ENCODE measurements at regions not wholly inside any gene's neighbourhood (a gene's known extent, or its start where the extent isn't known, plus 50 kb on each side); places are given as distances from the start of the nearest gene placed in this dataset.
"Not testable (repeated sequence)": the region's sequence is repeated elsewhere in the genome, so short reads cannot be mapped to it uniquely, and the experiment has no call there.

DNA sequence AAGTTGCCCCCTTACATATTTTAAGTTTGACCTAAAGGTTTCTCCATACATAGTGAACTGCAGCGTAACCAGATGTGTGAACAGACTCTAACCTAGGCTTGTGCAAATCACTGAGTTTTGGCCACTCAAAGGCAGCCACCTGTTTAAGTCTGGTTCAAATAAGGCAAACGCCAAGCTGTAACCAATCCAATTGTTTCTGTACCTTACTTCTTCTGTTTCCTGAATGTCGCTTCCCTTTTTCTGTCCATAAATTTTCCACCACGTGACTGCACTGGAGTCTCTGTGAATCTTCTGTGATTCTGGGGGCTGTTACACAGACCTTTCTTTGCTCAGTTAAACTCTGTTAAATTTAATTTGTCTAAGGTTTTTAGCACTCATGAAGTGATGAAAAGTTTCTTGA, 618.8 kb downstream of the GLUD2 start:
- no peak for DNase-seq (ENCODE audit: low read depth)

DNA sequence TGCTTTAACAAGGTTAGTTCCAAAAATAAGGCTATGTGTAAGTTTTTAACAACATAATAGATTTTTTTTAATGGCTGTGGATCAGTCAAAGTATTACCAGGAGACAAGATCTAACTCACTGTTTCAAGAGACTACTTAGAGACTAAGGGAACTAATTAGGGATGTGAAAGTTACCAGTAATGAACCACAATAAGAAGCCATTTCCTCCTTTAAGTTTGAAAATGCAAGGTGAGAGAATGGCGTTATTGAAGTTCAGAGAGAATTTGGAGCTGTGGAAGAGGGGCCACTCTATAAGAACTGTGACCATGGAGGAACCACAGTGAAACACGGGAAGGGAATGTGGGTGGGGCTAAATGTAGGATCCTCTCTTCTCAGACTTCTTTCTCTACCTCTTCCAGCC, 624.2 kb downstream of the GLUD2 start:
- DNase-seq (ENCODE audit: low read depth): no peak

DNA sequence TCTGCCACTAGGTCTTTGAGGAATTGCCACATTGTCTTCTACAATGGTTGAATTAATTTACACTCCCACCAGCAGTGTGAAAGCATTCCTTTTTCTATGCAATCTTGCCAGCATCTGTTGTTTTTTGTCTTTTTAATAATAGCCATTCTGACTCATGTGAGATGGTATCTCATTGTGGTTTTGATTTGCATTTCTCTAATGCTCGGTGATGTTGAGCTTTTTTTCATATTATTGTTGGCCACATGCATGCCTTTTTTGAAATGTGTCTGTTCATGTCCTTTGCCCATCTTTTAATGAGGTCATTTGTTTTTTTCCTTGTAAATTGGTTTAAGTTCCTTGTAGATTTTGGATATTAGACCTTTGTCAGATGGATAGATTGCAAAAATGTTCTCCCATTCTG, 661.8 kb downstream of the GLUD2 start:
- DNase-seq (ENCODE audit: low read depth): not testable (repeated sequence)

DNA sequence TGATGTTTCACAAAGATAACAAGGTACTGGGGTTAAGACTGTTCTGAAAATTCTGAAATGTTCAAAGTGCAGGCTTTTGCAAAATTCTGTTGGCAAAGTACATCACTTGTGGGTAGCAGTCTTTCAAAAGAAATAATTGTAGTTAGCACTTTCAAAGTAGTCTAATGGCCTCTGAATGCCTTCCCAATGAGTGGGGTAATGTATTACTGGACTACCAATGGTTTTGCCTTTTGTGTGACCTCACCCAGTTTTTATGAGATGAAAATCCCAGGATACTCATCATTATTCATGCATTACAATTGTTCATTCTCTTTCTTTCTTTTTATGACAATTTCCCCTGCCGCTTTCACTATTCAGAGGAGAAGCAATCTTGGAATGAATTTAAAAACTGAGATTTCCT, 686.1 kb downstream of the GLUD2 start:
- DNase-seq (ENCODE audit: low read depth): no peak

DNA sequence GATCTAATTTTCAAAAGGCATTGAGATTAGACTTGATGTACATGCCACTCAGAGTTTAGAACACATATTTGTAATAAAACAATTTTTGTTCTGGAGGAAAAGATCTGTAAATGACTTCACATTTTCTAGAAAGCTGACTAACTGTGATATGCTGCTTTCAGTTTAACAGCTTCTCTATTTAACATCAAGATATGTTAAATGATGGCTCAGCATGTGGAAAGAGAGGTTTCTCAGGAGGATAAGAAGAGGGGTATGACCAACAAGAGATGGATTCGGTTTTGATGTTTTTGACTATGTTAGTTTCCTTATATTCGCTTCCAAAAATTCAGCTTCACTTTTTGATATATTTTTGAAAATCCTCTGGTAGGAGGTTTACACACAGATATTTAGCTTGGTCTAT, 698.7 kb downstream of the GLUD2 start:
- DNase-seq (ENCODE audit: low read depth): no peak

DNA sequence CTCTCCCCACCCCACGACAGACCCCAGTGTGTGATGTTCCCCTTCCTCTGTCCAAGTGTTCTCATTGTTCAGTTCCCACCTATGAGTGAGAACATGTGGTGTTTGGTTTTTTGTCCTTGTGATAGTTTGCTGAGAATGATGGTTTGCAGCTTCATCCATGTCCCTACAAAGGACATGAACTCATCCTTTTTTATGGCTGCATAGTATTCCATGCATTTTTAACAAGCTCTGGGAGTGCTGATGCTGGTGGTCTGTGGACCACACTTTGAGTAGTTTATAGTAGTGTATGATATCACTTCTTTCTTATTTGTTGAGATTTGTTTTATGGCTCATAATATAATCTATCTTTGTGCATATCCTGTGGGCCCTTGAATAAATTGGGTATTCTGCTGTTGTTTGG, 706.2 kb downstream of the GLUD2 start:
- DNase-seq (ENCODE audit: low read depth): not testable (repeated sequence)

DNA sequence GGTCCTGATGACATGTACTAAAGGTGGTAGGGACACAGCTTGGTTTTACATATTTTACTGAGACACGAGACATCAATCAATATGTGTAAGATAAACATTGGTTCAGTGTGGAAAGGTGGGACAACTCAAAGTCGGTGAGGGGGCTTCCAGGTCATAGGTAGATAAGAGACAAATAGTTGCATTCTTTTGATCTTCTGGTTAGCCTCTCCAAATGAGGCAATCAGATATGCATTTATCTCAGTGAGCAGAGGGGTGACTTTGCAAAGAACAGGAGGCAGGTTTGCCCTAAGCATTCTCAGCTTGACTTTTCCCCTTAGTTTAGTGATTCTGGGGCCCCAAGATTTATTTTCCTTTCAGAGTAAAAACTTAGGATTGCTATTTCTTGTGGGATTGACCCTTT, 706.9 kb downstream of the GLUD2 start:
- DNase-seq (ENCODE audit: low read depth): no peak

DNA sequence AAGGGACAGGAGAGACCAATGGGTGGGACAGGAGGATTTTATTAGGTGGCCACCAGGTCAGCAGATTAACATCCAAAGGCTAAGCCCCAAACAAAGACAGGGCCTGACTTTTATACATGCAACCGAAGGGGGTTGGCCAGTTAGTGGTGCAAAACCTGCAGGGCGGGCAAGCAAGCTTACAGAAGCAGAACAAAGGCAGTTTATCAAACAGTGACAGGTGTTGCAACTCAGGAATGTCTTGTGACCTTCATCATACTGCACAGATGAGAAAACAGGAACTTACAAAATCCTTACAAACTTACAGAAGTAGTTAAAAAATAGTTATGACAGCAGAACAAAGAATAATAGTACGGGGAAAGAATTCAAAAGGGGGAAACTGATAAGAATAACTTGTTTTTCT, 708.1 kb downstream of the GLUD2 start:
- no peak for DNase-seq (ENCODE audit: low read depth)

DNA sequence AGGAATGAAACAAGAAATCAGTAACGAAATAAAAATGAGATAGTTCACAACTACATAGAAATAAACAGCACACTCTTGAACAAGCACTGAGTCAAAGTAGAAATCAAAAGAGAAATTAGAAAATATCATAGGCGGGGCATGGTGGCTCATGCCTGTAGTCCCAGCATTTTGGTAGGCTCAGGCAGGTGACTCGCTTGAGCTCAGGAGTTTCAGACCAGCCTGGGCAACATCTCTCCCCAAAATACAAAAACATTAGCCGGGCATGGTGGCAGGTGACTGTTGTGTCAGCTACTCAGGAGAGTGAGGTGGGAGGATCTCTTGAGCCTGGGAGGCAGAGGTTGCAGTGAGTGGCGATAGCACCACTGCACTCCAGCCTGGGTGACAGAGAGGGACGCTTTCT, 714.4 kb downstream of the GLUD2 start:
- no peak for DNase-seq (ENCODE audit: low read depth)

DNA sequence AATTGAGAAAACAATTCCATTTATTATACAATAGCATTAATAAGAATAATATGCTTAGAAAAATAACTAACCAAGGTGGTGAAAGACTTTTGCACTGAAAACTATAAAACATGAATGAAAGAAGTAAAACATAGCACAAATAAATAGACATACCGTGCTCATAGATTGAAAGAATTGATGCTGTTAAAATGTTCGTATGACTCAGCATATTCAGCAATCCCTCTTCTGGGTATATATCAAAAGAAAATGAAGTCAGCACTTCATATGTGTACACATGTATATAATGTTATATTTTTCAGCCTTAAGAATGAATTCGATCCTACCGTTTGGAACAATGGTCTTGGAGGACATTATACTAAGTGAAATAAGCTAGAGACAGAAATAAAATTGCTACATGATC, 716.3 kb downstream of the GLUD2 start:
- no peak for DNase-seq (ENCODE audit: low read depth)

DNA sequence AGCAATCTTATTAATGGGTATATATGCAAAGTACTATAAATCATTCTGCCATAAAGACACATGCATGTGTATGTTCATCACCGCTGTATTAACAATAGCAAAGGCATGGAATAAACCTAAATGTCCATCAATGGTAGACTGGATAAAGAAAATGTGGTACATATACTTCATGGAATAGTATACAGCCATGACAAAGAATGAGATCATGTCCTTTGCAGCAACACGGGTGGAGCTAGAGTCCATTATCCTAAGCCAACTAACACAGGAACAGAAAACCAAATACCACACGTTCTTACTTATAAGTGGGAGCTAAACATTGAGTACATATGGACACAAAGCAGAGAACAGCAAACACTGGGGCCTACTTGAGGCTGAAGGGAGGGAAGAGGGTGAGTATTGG, 720.8 kb downstream of the GLUD2 start:
- DNase-seq (ENCODE audit: low read depth): not testable (repeated sequence)

DNA sequence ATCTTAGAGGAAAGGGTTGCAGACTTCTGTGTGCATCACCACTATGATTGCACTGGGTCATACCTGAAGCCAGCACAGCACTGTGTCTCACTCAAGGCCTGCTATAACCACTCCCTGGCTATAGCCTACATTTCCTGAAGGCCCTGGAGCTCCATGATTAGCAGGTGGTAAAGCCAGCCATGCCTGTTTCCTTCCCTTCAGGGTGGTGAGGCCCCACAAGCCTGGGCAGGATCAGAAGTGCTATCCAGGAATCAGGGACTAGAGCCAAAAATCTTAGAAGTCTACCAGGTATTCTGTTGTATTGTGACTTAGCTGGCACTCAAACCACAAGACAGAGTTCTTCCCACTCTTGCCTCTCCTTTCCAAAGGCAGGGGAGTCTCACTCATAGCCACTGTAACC, 734.6 kb downstream of the GLUD2 start:
- no peak for DNase-seq (ENCODE audit: low read depth)

DNA sequence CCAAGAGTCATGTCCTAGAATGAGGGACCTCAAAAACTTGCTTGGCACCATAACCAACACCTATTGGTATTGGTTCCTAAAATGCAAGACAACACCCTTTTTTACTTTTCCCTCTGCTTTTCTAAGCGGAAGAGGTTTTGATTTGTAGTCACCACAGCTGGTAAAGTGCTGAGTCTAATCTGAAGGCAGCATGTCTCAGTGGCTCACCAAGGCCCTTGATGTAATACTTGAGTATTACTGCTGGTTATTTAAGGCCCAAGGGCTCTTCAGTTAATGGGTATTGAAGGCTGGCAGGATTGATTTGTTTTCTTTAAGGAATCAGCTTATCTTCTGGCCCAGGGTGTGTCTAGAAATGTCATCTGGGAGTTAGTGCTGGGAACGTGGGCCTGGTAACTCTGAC, 735.1 kb downstream of the GLUD2 start:
- DNase-seq (ENCODE audit: low read depth): no peak

DNA sequence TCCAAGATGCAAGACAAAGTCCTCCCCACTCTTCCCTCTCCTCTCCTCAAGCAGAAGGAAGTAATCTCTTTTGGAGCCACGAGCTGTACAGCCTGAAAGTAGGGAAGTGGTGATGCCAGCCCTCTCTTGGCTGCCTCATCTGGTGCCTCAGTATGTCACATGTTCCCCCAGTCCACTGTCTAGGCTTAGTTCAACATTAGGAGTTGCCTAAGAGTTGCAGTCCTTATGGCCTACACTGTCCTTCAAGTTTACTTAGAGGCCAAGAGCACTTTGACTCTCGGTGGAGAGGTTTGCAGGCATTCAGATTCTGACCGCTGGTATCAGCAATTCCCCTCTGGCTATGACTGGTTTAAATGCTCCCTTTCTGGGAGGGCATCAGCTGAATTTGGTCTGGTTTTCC, 735.6 kb downstream of the GLUD2 start:
- no peak for DNase-seq (ENCODE audit: low read depth)

DNA sequence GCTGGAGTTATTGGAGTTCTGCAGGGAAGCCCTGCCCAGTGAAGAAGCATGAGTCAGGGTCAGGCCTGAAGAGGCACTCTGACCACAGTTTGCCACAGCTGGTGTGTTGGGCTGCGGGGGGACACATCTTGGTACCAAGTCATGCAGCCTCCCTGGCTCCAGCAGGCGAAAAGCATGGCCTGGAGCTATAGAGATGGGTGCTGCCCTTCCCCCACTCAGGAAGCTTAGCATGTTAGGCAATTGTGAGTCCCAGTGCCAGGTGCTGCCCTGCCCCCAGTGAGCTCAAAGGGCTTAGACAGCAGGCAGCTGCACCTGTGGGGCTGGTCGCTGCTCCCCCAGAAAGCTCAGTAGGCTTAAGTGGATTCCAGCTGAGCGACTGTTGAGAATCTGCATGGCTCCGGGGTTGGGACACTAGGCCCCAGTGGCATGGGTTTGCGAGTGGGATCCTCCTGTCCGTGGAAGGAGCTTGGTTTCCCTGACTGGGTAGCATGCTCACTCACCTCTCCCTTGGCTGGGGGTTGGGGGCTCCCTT, 755.5 kb downstream of the GLUD2 start:
- no peak for DNase-seq (ENCODE audit: low read depth)

DNA sequence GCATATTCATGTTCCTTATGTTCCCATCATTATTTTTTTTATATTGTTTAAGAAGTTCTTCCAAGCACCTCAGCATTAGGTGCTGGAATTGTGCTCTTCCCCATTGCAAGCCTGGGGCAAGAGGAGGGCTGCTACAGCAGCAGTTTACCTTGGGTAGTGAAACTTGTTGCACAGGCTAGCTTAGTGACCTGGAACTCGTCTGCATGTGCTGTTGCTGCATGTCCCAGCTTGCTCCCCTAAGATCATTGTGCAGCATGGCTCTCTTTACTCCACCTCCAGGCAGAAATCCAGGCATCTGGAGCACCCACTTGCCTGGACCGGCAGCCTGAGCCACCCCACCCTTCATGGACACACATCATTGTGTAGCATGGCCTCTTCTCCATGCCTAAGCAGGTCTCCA, 776.0 kb downstream of the GLUD2 start:
- no peak for DNase-seq (ENCODE audit: low read depth)

DNA sequence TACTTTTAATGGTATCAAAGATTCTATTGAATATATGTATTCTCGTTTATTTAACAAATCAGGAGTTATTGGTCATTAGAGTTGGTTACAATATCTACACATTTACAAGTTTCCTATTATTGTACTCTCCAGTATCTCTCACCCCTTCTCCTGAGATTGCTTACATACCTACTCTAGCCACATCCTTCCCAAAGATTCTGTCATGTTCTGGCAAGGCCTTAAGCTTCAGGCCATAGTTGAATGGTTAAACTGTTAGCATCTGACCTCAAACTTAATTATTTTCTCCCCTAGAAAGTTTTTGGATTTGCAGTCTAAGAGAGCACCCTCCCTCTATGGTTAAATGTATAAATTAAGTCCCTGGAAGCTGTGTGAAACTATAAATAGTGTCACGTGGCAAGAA, 784.2 kb downstream of the GLUD2 start:
- no peak for DNase-seq (ENCODE audit: low read depth)

DNA sequence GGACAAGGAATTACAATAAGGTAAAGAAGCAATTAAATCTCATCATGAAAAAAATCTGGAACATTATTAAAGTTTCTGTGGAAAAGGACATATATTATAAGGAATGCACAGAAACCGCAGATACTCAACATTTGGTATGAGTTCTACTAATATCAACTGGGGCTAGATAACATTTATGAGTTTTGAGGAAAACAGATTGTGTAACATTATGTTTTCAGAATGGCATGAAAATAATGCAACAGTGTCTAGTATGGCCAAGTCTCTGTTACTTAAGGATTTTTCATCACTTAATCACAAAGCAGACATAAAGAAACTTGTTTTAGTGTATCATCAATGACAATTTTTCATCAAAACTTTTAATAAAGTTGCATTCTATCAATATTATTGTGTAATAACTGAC, 785.0 kb downstream of the GLUD2 start:
- DNase-seq (ENCODE audit: low read depth): no peak

DNA sequence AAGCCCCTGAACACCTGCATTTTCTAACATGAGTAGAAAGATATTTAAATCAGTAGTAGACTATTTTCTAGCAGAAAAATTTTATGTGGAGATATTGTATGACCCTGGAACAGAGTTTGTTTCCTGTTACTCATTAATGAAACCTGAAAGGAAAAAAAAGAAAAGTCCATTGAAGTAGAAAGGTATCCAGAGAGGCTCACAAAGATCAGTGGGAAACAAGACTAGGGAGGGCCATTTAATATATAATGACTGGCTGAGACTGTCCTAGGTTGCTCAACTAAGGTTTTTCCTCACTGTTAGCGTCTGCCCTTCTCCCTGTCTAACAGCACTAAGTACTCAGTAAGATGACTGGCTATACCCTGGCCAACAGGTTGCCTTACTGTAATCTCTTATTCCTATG, 788.6 kb downstream of the GLUD2 start:
- no peak for DNase-seq (ENCODE audit: low read depth)

DNA sequence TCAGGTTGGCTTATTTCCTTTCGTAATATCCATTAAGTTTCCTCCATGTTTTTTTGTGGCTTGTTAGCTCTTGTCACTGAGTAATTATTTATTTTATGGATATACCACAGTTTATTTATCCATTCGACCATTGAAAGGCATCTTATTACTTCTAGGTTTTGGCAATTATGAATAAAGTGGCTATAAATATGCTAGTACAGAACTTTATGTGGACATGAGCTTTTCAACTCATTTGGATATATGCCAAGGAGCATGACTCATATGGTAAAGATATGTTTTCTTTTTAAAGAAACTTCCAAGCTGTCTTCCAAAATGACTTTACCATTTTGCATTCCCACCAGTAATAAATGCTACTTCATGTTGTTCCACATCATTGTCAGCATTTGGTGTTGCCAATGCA, 803.6 kb downstream of the GLUD2 start:
- DNase-seq (ENCODE audit: low read depth): no peak

DNA sequence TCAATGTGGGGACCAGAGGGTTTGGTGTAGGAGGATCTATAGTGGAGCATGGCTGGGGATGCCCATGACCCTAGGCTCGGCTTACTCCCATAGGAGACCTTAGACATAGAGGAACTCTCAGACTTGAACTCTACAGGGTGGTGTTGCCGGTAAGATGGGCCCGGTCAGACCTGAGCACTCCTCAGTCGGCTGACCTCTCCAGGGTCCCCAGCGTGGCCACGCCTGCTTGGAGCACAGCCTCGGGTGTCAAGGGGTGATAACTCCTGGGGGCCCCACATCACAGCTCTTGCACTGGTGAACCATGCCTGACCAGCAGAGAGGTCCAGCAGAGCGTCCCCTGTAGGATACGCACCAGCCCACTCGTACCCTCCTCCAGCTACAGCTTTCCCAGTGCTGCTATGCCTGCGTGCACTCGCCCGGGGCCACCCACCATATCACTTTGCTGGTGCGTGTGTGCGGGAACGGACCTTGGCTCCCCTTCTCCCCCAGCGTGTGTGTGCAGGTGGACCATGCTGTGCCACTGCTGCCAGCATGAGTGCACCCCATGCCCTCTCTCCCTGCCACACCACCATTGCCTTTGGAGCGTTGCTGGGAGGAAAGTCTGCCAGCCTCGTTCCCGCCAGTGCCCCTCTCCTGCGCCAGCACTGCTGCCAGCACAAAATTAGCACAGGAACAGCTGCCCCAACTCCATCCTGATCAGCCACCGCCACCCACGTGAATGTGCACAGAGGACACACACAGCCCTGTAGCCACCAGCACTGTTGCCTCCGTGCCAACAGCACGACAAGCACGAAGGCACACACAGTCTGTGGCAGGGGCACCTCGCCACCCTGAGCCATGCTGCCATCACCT, 806.6 kb downstream of the GLUD2 start:
- DNase-seq (ENCODE audit: low read depth): no peak

DNA sequence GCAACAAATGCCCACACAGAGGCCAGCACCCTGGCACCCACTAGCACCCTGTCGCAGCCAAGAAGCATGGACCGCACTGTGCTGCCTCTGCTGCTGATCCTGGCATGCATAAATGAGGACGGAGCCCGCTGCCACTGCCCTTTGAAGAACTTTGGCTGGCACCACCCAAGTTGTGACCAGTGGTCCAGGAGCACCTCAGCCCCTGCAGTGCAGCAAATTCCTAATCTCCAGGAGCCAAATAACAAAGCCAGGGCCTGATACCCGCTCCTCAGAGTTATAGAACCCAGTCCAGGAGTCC, 807.2 kb downstream of the GLUD2 start:
- DNase-seq (ENCODE audit: low read depth): no peak

DNA sequence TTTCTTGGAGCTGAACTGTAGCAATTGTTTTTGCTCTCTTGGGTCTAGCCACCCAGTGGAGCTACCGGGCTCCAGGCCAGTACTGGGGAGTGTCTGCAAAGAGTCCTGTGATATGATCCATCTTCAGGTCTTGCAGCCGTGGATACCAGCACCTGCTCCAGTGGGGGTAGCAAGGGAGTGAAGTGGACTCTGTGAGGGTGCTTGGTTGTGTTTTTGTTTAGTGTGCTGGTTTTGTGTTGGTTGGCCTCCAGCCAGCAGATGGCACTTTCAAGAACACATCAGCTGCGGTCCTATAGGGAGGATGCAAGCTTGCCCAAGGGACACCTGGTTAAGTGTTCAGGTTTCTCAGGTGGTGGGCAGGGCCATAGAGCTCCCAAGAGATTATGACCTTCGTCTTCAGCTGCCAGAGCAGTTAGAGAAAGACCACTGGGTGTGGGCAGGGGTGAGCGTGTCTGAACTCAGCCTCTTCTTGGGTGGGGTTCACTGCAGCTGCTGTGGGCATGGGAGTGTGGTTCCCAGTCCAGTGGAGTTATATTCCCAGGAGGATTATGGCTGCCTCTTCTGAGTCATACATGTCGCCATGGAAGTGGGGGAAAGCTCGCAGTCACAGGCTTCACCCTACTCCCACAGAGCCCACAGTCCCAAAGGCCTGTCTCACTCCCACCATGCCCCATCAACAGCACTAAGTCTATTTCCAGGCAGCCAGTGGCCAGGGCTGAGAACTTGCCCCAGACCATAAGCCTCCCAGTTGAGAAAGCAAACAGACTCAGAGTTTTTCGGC, 811.6 kb downstream of the GLUD2 start:
- DNase-seq (ENCODE audit: low read depth): no peak

DNA sequence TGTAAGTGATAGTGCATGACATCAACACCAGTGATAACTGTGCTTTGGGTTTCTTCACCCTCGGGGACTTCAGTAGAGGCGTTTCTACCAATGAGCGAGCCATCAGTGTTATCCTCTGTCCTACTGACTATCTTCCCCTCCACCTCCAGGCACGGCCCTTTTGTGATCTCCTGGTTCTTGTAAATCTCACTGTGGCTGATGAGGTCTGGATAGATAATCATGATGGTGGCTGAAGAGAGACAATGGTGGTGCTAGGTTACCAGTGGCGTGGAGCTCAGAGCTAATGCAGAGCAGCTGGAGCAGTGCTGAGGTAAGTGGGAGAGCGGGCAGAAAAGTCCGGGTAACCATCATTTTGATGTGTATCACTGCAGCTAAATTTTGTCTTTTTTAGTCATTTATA, 816.6 kb downstream of the GLUD2 start:
- no peak for DNase-seq (ENCODE audit: low read depth)
